T-cell (primary cell): ENCODE measurements at regions not wholly inside any gene's neighbourhood (a gene's known extent, or its start where the extent isn't known, plus 50 kb on each side); places are given as distances from the start of the nearest gene placed in this dataset.

Experiments used
- ATAC-seq, 4 experiments: fragments of 200-7000 bp in 3 of 4; fragments of 150-1000 bp in 1 of 4; cut with Tn5 transposase; replicated peaks in 1 of 4; 1 replicate in 3 of 4; 2 replicates in 1 of 4; pipeline ENCODE4 v1.10.0; 2021; ENCODE audit warnings: moderate library complexity in 3 of 4, mild to moderate bottlenecking in 2 of 4, moderate number of reproducible peaks in 1 of 4
- CTCF ChIA-PET, 2 donors: fragments of 300-600 bp; sonication (Branson Sonifier 250); formaldehyde crosslinking; loops; one replicate each; lab custom pipeline; 2022; ENCODE audit warnings: antibody characterized with exemption in 2 of 2; lab: Charles Lee
- POLR2A ChIA-PET, 2 donors: fragments of 300-600 bp; sonication (Branson Sonifier 250); formaldehyde crosslinking; loops; one replicate each; lab custom pipeline; 2022; ENCODE audit warnings: antibody characterized with exemption in 2 of 2; lab: Charles Lee
- DNase-seq, 35 experiments: peaks; one replicate each; pipeline versions ENCODE4 v3.0.0 to v3.0.0-alpha.2; 2013 to 2023
- H3K27ac ChIP-seq: one replicate; pipeline ENCODE4 v1.5.1; 2013; ENCODE audit warnings: low read length
- H3K27me3 ChIP-seq, 2 experiments: replicated peaks in 1 of 2; 1 replicate in 1 of 2; 2 replicates in 1 of 2; pipeline versions ENCODE4 v1.6.1 to v1.7.0; 2013; ENCODE audit warnings: low read length in 1 of 2, mixed read lengths in 1 of 2; ENCODE audit not compliant: control insufficient read depth in 2 of 2, insufficient read depth in 2 of 2; ENCODE audit errors: extremely low read depth in 1 of 2
- H3K36me3 ChIP-seq, 2 donors: 1 replicate in 1 of 2; 2 replicates in 1 of 2; pipeline versions ENCODE4 v1.6.1 to v1.7.0; 2013; ENCODE audit warnings: low read length in 1 of 2; ENCODE audit not compliant: control insufficient read depth in 2 of 2, insufficient read depth in 1 of 2; ENCODE audit errors: extremely low read depth in 1 of 2
- H3K4me1 ChIP-seq, 2 experiments: 1 replicate in 1 of 2; 2 replicates in 1 of 2; pipeline versions ENCODE4 v1.6.1 to v1.7.0; 2013; ENCODE audit warnings: low read length in 2 of 2, mixed read lengths in 1 of 2; ENCODE audit not compliant: insufficient read depth in 2 of 2, control insufficient read depth in 1 of 2; ENCODE audit errors: extremely low read depth in 1 of 2
- H3K4me3 ChIP-seq, 2 donors: 1 replicate in 1 of 2; 2 replicates in 1 of 2; pipeline versions ENCODE4 v1.5.1 to v1.7.0; 2013; ENCODE audit warnings: mild to moderate bottlenecking in 2 of 2, low read length in 1 of 2, moderate library complexity in 1 of 2; ENCODE audit not compliant: control insufficient read depth in 1 of 2; ENCODE audit errors: extremely low read depth in 1 of 2
- H3K9me3 ChIP-seq: 2 replicates; pipeline ENCODE4 v1.7.0; 2013
- H3K27ac Mint-ChIP-seq, 2 donors: one replicate each; pipeline ENCODE4 v1.8.0; 2020 to 2021; ENCODE audit warnings: mild to moderate bottlenecking in 2 of 2, mixed read lengths in 2 of 2
- H3K27me3 Mint-ChIP-seq, 2 donors: one replicate each; pipeline ENCODE4 v1.8.0; 2021 to 2022; ENCODE audit warnings: mixed read lengths in 2 of 2
- H3K36me3 Mint-ChIP-seq: one replicate; pipeline ENCODE4 v1.8.0; 2021; ENCODE audit warnings: mixed read lengths
- H3K4me1 Mint-ChIP-seq, 3 donors: one replicate each; pipeline ENCODE4 v1.8.0; 2020 to 2022; ENCODE audit warnings: mixed read lengths in 3 of 3, mild to moderate bottlenecking in 1 of 3
- H3K4me3 Mint-ChIP-seq, 3 donors: one replicate each; pipeline ENCODE4 v1.8.0; 2020 to 2022; ENCODE audit warnings: mild to moderate bottlenecking in 3 of 3, mixed read lengths in 3 of 3, moderate library complexity in 3 of 3
- H3K9me3 Mint-ChIP-seq, 3 donors: one replicate each; pipeline ENCODE4 v1.8.0; 2020 to 2022; ENCODE audit warnings: mixed read lengths in 3 of 3
- WGBS: methylation state at CpG from one replicate; pipeline ENCODE4 v1.1.5; 2013; ENCODE audit warnings: missing lambda C conversion rate; ENCODE audit not compliant: insufficient coverage; 5-methylcytosine and 5-hydroxymethylcytosine counted together

- H3K9me3 ChIP-seq: no peaks in the 10 kb centered on the region
- no peak overlapping the region for H3K27ac Mint-ChIP-seq
- H3K27me3 Mint-ChIP-seq: no peaks in the 10 kb centered on the region
- no peaks in the 10 kb centered on the region for H3K36me3 Mint-ChIP-seq
- H3K4me1 Mint-ChIP-seq: no peaks in the 10 kb centered on the region
- POLR2A ChIA-PET: no interaction called here
- ATAC-seq (no peak), DNase-seq (no peak)
- no peak overlapping the region for H3K4me3 Mint-ChIP-seq
- no peak overlapping the region for H3K27ac ChIP-seq
- no peaks in the 10 kb centered on the region for H3K27me3 ChIP-seq
- no peak overlapping the region for H3K4me3 ChIP-seq
- H3K9me3 Mint-ChIP-seq: peaks cover 3 to 8% (median 4%) of the 10 kb centered on the region in 3 donors
- WGBS: 83% methylated on average over 2 of the region's 3 CpGs
- CTCF ChIA-PET: no interaction called here
- H3K36me3 ChIP-seq: no peaks in the 10 kb centered on the region
- H3K4me1 ChIP-seq: no peaks in the 10 kb centered on the region
These were observed 1214.0 kb upstream of the PCDH20 start for GRCh38 chr13:62629618-62630017.

GRCh38 chr13:62627226-62627625 is 1211.6 kb upstream of the PCDH20 start:
- WGBS: 93% methylated on average over 14 of the region's 15 CpGs
- Mint-ChIP-seq H3K9me3 (peaks cover 0 to 11% (median 4%) of the 10 kb centered on the region in 3 donors), H3K27ac (no peak overlapping the region), H3K27me3 (no peaks in the 10 kb centered on the region), H3K4me1 (no peaks in the 10 kb centered on the region), H3K36me3 (no peaks in the 10 kb centered on the region), H3K4me3 (no peak overlapping the region)
- Histone ChIP-seq H3K4me1 (no peaks in the 10 kb centered on the region), H3K27ac (no peak overlapping the region), H3K4me3 (no peak overlapping the region), H3K9me3 (no peaks in the 10 kb centered on the region), H3K36me3 (no peaks in the 10 kb centered on the region), H3K27me3 (no peaks in the 10 kb centered on the region)
- CTCF ChIA-PET: no interaction called here
- ATAC-seq (no peak), DNase-seq (no peak)
- POLR2A ChIA-PET: no interaction called here

GRCh38 chr13:62626771-62627170 is 1211.1 kb upstream of the PCDH20 start:
- CTCF ChIA-PET: no interaction called here

GRCh38 chr13:62625214-62625881 is 1209.7 kb upstream of the PCDH20 start:
- H3K4me3 Mint-ChIP-seq: no peak overlapping the region
- Histone ChIP-seq H3K36me3 (no peaks in the 10 kb centered on the region), H3K9me3 (no peaks in the 10 kb centered on the region), H3K4me3 (no peak overlapping the region), H3K27me3 (no peaks in the 10 kb centered on the region), H3K27ac (no peak overlapping the region), H3K4me1 (no peaks in the 10 kb centered on the region)
- no peak for ATAC-seq
- H3K9me3 Mint-ChIP-seq: peaks cover under 1 to 13% (median 8%) of the 10 kb centered on the region in 3 donors
- no peaks in the 10 kb centered on the region for H3K36me3 Mint-ChIP-seq
- no peak overlapping the region for H3K27ac Mint-ChIP-seq
- POLR2A ChIA-PET: no interaction called here
- WGBS: 94% methylated on average over 12 of the region's 15 CpGs
- CTCF ChIA-PET: no interaction called here
- no peaks in the 10 kb centered on the region for H3K27me3 Mint-ChIP-seq
- DNase-seq: no peak
- no peaks in the 10 kb centered on the region for H3K4me1 Mint-ChIP-seq

More at GRCh38 chr13:62626771-62627170, 1211.1 kb upstream of the PCDH20 start:
- no peaks in the 10 kb centered on the region for H3K27me3 Mint-ChIP-seq
- ATAC-seq (no peak), DNase-seq (no peak)
- Histone ChIP-seq H3K9me3 (no peaks in the 10 kb centered on the region), H3K4me1 (no peaks in the 10 kb centered on the region), H3K27me3 (no peaks in the 10 kb centered on the region), H3K27ac (no peak overlapping the region), H3K36me3 (no peaks in the 10 kb centered on the region), H3K4me3 (no peak overlapping the region)
- POLR2A ChIA-PET: no interaction called here
- no CpG with 5 or more reads among the region's 5 CpGs for WGBS
- no peaks in the 10 kb centered on the region for H3K4me1 Mint-ChIP-seq
- no peak overlapping the region for H3K4me3 Mint-ChIP-seq
- no peaks in the 10 kb centered on the region for H3K36me3 Mint-ChIP-seq
- no peak overlapping the region for H3K27ac Mint-ChIP-seq
- H3K9me3 Mint-ChIP-seq: peaks cover 0 to 11% (median 7%) of the 10 kb centered on the region in 3 donors

- no peak for DNase-seq
- CTCF ChIA-PET: no interaction called here
- H3K4me1 ChIP-seq: no peaks in the 10 kb centered on the region
- no peak overlapping the region for H3K4me3 Mint-ChIP-seq
- H3K4me1 Mint-ChIP-seq: no peaks in the 10 kb centered on the region
- H3K27me3 ChIP-seq: no peaks in the 10 kb centered on the region
- H3K27ac Mint-ChIP-seq: no peak overlapping the region
- H3K9me3 ChIP-seq: no peaks in the 10 kb centered on the region
- no peaks in the 10 kb centered on the region for H3K36me3 Mint-ChIP-seq
- H3K36me3 ChIP-seq: no peaks in the 10 kb centered on the region
- H3K27me3 Mint-ChIP-seq: no peaks in the 10 kb centered on the region
- POLR2A ChIA-PET: no interaction called here
- no CpG with 5 or more reads among the region's 1 CpG for WGBS
- ATAC-seq: no peak
- H3K9me3 Mint-ChIP-seq: peaks cover 7 to 24% (median 23%) of the 10 kb centered on the region in 3 donors
- no peak overlapping the region for H3K4me3 ChIP-seq
- no peak overlapping the region for H3K27ac ChIP-seq
These were observed 1198.2 kb upstream of the PCDH20 start for GRCh38 chr13:62613819-62614218.

- Histone ChIP-seq H3K4me3 (no peak overlapping the region), H3K9me3 (no peaks in the 10 kb centered on the region), H3K36me3 (no peaks in the 10 kb centered on the region), H3K4me1 (no peaks in the 10 kb centered on the region), H3K27me3 (no peaks in the 10 kb centered on the region), H3K27ac (no peak overlapping the region)
- no peaks in the 10 kb centered on the region for H3K4me1 Mint-ChIP-seq
- H3K27me3 Mint-ChIP-seq: no peaks in the 10 kb centered on the region
- no peak for ATAC-seq
- no peaks in the 10 kb centered on the region for H3K36me3 Mint-ChIP-seq
- POLR2A ChIA-PET: no interaction called here
- 77% methylated on average over 1 of the region's 2 CpGs for WGBS
- peaks cover 14 to 38% (median 30%) of the 10 kb centered on the region in 3 donors for H3K9me3 Mint-ChIP-seq
- no peak overlapping the region for H3K4me3 Mint-ChIP-seq
- CTCF ChIA-PET: no interaction called here
- no peak overlapping the region for H3K27ac Mint-ChIP-seq
- DNase-seq: no peak
These were observed 1195.7 kb upstream of the PCDH20 start for GRCh38 chr13:62611343-62611742.

- no peaks in the 10 kb centered on the region for H3K27me3 ChIP-seq
- ATAC-seq (no peak), DNase-seq (no peak)
- H3K4me1 ChIP-seq: no peaks in the 10 kb centered on the region
- POLR2A ChIA-PET: no interaction called here
- Mint-ChIP-seq H3K9me3 (peaks cover 0 to 15% (median 7%) of the 10 kb centered on the region in 3 donors), H3K4me1 (no peaks in the 10 kb centered on the region), H3K27ac (no peak overlapping the region), H3K4me3 (no peak overlapping the region), H3K27me3 (no peaks in the 10 kb centered on the region), H3K36me3 (no peaks in the 10 kb centered on the region)
- H3K36me3 ChIP-seq: no peaks in the 10 kb centered on the region
- CTCF ChIA-PET: no interaction called here
- no peak overlapping the region for H3K4me3 ChIP-seq
- no peak overlapping the region for H3K27ac ChIP-seq
- WGBS: no CpG with 5 or more reads among the region's 5 CpGs
- H3K9me3 ChIP-seq: no peaks in the 10 kb centered on the region
These were observed 1183.1 kb upstream of the PCDH20 start for GRCh38 chr13:62598708-62599107.
